NT2/D1 (cell line): ENCODE measurements at regions not wholly inside any gene's neighbourhood (a gene's known extent, or its start where the extent isn't known, plus 50 kb on each side); places are given as distances from the start of the nearest gene placed in this dataset.

ENCODE experiments used
- DNase-seq: peaks from one replicate; pipeline ENCODE4 v3.0.0-alpha.2; 2011; ENCODE audit warnings: low read depth, low spot score
- H3K27me3 ChIP-seq: 2 replicates; pipeline ENCODE4 v1.6.0; 2011; ENCODE audit warnings: mild to moderate bottlenecking; ENCODE audit not compliant: insufficient read length, insufficient read depth
- H3K36me3 ChIP-seq: 2 replicates; pipeline ENCODE4 v1.6.1; 2011; ENCODE audit warnings: mild to moderate bottlenecking, low read length, mixed read lengths; ENCODE audit not compliant: insufficient read depth, insufficient read length
- H3K4me1 ChIP-seq: 2 replicates; pipeline ENCODE4 v1.5.1; 2011; ENCODE audit not compliant: insufficient read depth, insufficient read length
- H3K4me3 ChIP-seq: 2 replicates; pipeline ENCODE4 v1.5.1; 2011; ENCODE audit warnings: low read depth; ENCODE audit not compliant: insufficient read length
- H3K9ac ChIP-seq: 2 replicates; pipeline ENCODE4 v1.6.0; 2011; ENCODE audit warnings: low read depth; ENCODE audit not compliant: insufficient read length
- H3K9me3 ChIP-seq: 2 replicates; pipeline ENCODE4 v1.5.1; 2011; ENCODE audit warnings: mild to moderate bottlenecking, low read length; ENCODE audit not compliant: insufficient read depth
- SUZ12 ChIP-seq: IDR thresholded peaks from 2 replicates; pipeline ENCODE4 v1.6.1; 2011; ENCODE audit not compliant: insufficient read length, insufficient read depth; ENCODE audit errors: extremely low read depth
- YY1 ChIP-seq: IDR thresholded peaks from 2 replicates; pipeline ENCODE4 v1.6.1; 2011; ENCODE audit not compliant: insufficient read length, insufficient read depth
- ZNF274 ChIP-seq: IDR thresholded peaks from 2 replicates; pipeline ENCODE4 v1.6.1; 2011; ENCODE audit warnings: mild to moderate bottlenecking, low read depth, low read length

DNA sequence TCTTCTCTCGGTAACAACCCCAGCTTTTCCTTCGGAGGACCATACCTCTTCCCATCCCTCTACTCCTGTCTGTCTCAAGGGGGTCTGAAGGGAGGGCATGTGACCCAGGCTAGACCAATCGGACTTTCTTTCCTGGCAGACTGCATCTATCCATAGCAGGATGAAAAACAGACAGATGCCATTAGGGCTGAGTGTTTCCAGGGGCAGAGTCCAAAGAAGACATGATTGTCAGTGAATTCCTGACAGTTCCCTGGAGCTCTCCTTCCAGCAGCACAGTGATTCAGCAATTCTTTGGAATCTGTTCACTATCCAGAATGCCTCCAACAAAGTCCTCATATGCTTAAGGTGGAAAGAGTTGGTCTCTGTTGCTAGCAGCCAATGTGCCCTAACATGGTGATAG is 189.8 kb downstream of the KCTD12 start:
- Histone ChIP-seq H3K4me1 (no peaks in the 10 kb centered on the region), H3K4me3 (no peak overlapping the region), H3K9ac (no peak overlapping the region), H3K27me3 (no peaks in the 10 kb centered on the region), H3K36me3 (no peaks in the 10 kb centered on the region), H3K9me3 (no peaks in the 10 kb centered on the region)
- DNase-seq, result no peak
- TF ChIP-seq SUZ12, result no peak
- TF ChIP-seq YY1, result no peak
- no peak for TF ChIP-seq ZNF274

DNA sequence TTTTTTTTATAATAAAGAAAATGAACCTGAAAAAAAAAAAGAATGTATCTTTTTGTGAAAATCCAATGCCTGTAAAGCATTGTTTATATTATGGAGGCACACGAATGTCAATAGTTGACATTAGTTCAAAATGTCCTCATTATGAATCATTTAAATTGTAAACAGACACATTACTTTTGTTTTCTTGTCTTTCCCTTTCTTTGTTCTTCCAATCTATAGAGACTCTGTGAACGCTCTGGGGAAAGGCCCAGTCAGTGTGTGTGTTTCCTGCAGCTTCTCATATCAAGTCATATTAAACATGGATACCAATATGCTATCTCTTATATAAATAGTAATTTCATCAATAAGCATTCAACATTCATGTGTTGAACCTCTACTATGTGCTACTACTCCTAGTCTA is 193.1 kb downstream of the KCTD12 start:
- TF ChIP-seq SUZ12 (no peak), ZNF274 (no peak), YY1 (no peak)
- Histone ChIP-seq H3K36me3 (no peaks in the 10 kb centered on the region), H3K9ac (no peak overlapping the region), H3K4me1 (no peaks in the 10 kb centered on the region), H3K27me3 (no peaks in the 10 kb centered on the region), H3K9me3 (no peaks in the 10 kb centered on the region), H3K4me3 (no peak overlapping the region)
- DNase-seq, result no peak

GRCh38 chr13:76692346-76692745 is 193.9 kb downstream of the KCTD12 start:
- H3K4me1 ChIP-seq, result no peaks in the 10 kb centered on the region
- no peaks in the 10 kb centered on the region for H3K9me3 ChIP-seq
- no peaks in the 10 kb centered on the region for H3K36me3 ChIP-seq
- TF ChIP-seq YY1, result no peak
- no peak for TF ChIP-seq ZNF274
- TF ChIP-seq SUZ12, result no peak
- no peak for DNase-seq
- H3K4me3 ChIP-seq, result no peak overlapping the region
- no peaks in the 10 kb centered on the region for H3K27me3 ChIP-seq
- no peak overlapping the region for H3K9ac ChIP-seq

GRCh38 chr13:76690611-76691010 is 195.6 kb downstream of the KCTD12 start:
- Histone ChIP-seq H3K9ac (no peak overlapping the region), H3K4me1 (no peaks in the 10 kb centered on the region), H3K9me3 (no peaks in the 10 kb centered on the region), H3K36me3 (no peaks in the 10 kb centered on the region), H3K4me3 (no peak overlapping the region), H3K27me3 (no peaks in the 10 kb centered on the region)
- DNase-seq, result no peak
- TF ChIP-seq SUZ12 (no peak), YY1 (no peak), ZNF274 (no peak)

DNA sequence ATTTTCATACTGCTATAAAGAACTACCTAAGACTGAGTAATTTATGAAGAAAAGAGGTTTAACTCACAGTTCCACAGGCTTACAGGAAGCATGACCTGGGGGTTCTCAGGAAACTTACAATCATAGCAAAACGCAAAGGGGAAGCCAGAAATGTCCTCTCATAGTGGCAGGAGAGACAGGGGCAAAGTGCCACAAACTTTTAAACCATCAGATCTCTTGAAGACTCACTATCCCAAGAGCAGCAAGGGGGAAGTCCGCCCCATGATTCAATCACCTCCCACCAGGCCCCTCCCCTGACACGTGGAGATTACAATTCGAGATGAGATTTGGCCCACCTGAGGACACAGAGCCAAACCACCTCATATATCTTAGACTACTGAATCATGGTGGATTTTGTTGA is 198.7 kb downstream of the KCTD12 start:
- H3K4me3 ChIP-seq, result no peak overlapping the region
- H3K27me3 ChIP-seq, result no peaks in the 10 kb centered on the region
- H3K9ac ChIP-seq, result no peak overlapping the region
- DNase-seq, result no peak
- no peaks in the 10 kb centered on the region for H3K4me1 ChIP-seq
- H3K9me3 ChIP-seq, result no peaks in the 10 kb centered on the region
- H3K36me3 ChIP-seq, result no peaks in the 10 kb centered on the region
- TF ChIP-seq ZNF274, result no peak
- no peak for TF ChIP-seq SUZ12
- no peak for TF ChIP-seq YY1

- no peaks in the 10 kb centered on the region for H3K27me3 ChIP-seq
- no peaks in the 10 kb centered on the region for H3K36me3 ChIP-seq
- no peak for DNase-seq
- no peaks in the 10 kb centered on the region for H3K4me1 ChIP-seq
- H3K9ac ChIP-seq, result no peak overlapping the region
- TF ChIP-seq YY1, result no peak
- no peak for TF ChIP-seq SUZ12
- TF ChIP-seq ZNF274, result no peak
- no peaks in the 10 kb centered on the region for H3K9me3 ChIP-seq
- no peak overlapping the region for H3K4me3 ChIP-seq
Observed at GRCh38 chr13:76685938-76686337, 200.3 kb downstream of the KCTD12 start.

GRCh38 chr13:76684336-76684735 is 201.9 kb downstream of the KCTD12 start:
- no peaks in the 10 kb centered on the region for H3K9me3 ChIP-seq
- DNase-seq, result no peak
- TF ChIP-seq YY1, result no peak
- no peak overlapping the region for H3K4me3 ChIP-seq
- H3K9ac ChIP-seq, result no peak overlapping the region
- H3K4me1 ChIP-seq, result no peaks in the 10 kb centered on the region
- H3K36me3 ChIP-seq, result no peaks in the 10 kb centered on the region
- H3K27me3 ChIP-seq, result no peaks in the 10 kb centered on the region

DNA sequence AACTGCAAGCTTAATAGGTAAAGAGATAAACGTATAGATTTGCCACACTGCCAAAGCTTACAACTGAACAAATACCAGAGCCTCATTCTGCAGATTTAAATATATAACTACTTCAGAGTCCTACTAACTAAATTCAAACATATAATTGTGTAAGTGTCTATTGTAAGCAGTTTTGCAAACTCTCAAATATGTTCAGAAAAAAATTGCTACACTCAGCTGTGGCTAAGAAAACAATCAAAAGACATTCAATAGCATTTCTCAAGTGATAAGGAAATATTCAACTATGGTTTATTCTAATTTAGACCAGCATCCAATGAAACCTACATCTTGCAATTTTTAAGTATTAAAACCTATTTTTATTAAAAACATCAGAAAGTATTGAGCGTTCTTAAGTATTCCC is 202.4 kb downstream of the KCTD12 start:
- H3K36me3 ChIP-seq, result no peaks in the 10 kb centered on the region
- no peaks in the 10 kb centered on the region for H3K9me3 ChIP-seq
- H3K4me3 ChIP-seq, result no peak overlapping the region
- no peak overlapping the region for H3K9ac ChIP-seq
- TF ChIP-seq SUZ12, result no peak
- no peaks in the 10 kb centered on the region for H3K27me3 ChIP-seq
- DNase-seq, result no peak
- H3K4me1 ChIP-seq, result no peaks in the 10 kb centered on the region

DNA sequence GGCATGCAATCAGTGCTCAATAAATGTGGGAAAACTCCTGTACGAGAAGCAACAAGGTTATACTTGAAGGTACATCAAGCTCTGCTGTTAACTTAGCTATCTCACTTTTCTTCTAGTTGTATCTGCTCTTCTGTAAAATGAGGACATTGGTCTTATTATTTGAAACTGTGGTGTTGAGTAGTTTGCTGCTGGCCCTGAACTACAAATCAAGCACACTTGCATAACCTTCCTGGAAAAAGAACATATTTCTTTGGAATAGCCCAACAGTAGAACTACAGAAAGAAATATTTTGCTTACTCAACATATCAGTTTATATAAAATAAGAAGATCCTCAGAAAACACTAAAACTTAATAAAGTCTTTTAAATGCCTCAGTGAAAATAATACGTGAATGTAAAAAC is 203.0 kb downstream of the KCTD12 start:
- H3K27me3 ChIP-seq, result no peaks in the 10 kb centered on the region
- no peak for TF ChIP-seq ZNF274
- TF ChIP-seq SUZ12, result no peak
- no peak for TF ChIP-seq YY1
- H3K36me3 ChIP-seq, result no peaks in the 10 kb centered on the region
- no peaks in the 10 kb centered on the region for H3K9me3 ChIP-seq
- DNase-seq, result no peak
- no peak overlapping the region for H3K4me3 ChIP-seq
- no peak overlapping the region for H3K9ac ChIP-seq
- no peaks in the 10 kb centered on the region for H3K4me1 ChIP-seq
